ENCODE measurements at regions not wholly inside any gene's neighbourhood (a gene's known extent, or its start where the extent isn't known, plus 50 kb on each side); places are given as distances from the start of the nearest gene placed in this dataset.

DNA sequence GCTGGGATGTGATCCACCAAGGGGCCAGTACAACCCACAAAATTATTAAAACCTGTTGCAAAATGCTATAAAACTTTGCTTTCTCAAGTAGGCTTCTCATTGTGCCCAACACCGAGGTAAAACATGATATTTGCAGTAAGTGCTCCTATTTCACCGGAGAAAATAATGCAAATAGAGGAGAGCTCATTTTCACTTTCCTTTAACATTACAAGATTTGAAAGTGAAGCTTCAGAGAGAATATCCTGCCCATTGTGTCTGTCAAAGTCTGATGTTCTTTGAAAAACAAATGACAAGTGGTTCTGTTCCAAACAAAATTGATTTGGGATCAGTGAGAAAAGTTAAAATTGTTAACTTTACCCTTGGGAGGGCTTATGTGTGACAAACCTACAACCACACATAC is 287.1 kb downstream of the KCNN2 start:
- DNase-seq: no peak

DNA sequence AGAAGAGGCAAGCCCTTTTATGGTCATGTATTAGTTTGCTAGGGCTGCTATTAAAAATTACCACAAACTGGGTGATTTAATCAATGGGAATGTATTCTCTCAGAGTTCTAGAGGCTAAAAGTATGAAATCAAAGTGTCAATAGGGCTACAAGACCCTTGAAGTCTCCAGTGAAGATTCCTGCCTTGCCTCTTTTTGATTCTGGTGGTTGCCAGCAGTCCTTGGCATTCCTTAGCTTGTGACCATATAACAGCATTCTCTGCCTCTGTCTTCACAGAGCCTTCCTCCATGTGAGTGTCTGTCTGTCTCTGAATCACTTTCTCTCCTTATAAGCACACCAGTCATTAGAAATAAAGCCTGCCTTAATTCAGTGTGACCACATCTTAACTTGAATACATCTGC is 282.7 kb downstream of the KCNN2 start:
- DNase-seq: no peak

GRCh38 chr5:114636271-114636670 is 274.4 kb downstream of the KCNN2 start:
- no peak for DNase-seq

DNA sequence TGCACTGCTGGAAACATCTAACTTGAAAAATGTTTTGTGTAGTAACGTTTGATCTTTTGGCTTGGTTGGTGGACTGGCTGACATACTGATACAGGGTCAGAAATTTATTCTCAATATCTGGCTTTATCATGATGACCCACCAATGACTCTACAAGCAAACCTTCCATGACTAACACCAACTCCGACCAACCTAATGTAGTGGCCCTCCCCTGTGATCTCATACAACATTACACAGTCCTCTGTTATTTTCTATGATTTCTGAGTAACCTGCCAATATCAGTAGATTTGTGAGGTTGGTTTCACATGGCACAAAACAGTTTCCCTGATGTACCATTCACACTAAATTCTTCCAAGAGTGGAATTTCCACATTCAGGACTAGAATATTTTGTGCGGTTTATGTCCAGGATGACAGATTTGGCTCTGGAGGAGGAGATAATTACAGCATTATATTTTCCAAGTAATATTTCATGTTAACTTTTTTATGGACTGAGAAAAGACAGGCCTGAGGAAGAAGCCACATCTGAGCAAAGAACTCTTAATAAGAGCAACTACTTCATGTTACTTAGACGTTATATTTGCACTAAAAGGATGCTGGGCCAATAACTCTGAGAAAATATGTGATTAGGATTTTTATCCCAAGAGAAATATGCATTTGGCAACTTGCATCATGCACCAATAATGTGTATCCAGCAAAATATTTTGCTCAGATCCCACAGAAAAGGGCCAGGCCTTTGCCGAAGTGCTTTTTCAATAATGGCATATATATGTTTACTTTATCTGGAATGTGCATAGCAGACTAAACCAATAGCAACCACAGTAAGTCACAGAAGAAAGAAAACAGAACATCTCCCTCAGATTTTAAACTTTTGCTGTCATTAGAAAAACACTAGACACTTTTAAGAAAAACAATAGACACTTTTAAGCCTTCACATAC is 273.4 kb downstream of the KCNN2 start:
- no peak for DNase-seq

DNA sequence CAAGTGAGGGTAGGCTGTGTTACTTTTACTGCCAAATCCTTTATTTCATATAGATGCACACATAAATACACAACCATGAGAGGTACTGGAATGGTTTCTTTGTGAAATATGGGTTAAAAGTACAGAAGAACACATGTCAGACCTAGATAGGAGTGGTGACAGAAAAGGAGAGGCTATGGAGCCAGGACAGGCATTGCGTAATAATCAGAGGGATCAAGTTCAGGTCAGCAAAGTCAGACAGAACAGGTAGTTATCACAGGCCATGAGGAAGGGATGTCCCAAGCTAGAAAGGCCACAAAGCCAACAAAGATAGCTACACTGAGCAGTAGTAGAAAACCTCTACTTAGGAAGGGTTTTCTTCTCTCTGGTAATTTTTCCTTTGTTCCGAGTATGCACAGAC is 272.6 kb downstream of the KCNN2 start:
- DNase-seq: no peak

DNA sequence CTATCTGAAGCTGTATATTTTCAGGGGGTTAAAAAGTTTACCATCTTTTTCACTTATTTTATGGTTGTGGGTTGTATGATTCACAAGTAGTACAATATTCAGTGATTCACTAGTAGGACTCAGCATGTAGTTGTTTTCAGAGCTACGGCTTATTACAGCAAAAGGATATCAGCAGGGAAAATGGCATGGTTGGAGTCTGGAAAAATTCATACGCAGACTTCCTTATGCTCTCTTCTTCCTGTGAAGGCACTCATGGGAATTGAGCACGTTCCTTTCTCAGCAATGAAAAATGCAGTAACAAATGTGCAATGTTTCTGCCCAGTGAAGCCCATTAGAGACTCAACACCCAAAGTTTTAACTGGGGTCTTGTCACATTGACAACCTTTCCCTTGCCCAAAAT is 250.5 kb downstream of the KCNN2 start:
- no peak for DNase-seq

DNA sequence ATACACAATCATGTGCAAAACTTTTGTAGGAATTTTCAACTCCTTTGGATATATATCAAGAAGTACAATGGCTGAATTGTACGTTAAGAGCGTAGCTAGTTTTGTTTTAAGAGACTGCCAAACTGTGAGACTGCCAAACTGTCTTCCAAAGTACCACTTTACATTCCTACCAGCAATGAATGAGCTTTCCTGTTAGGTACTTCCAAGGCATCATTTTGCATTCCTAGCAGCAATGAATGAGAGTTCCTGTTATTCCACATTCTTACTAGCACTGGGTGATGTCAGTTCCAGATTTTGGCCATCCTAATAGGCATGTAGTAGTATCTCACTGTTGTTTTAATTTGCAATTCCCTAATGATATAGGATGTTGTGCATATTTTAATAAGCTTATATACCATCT is 219.3 kb downstream of the KCNN2 start:
- DNase-seq: no peak

DNA sequence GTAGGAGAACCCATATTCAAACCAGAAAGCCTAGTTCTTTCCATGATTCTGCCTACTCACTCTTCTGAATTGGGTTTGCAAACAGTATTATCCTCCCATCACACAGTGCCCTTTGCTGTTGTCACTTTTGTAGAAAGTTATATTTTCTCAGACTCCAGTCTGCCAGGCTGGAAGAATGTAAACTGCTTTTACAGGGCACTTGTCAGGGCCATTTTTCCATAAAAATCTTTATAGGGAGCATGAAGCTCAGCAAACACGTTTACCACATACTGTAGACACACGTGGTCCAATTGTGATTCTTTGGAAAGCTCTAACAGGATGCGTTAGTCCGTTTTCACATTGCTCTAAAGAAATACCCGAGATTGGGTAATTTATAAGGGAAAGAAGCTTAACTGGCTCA is 204.0 kb downstream of the KCNN2 start:
- DNase-seq: no peak

DNA sequence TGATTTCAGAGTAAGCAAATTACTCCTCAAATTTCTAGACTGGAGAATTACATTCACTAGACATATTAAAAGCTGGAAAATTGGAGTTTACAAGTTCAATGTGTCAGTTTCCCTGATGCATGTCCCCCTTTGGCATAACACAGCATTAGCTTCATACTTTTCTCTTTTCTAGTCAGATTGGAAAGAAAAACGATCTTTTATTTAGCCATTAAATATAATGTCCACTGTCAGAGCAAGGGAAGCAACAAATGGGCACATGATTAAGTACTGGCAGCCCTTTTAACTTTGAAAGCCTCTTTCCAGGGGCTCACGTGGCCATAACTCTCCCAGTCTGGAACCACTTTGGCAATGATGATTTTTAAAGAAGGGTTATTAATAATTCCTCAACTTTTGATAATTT is 203.3 kb downstream of the KCNN2 start:
- DNase-seq: no peak

DNA sequence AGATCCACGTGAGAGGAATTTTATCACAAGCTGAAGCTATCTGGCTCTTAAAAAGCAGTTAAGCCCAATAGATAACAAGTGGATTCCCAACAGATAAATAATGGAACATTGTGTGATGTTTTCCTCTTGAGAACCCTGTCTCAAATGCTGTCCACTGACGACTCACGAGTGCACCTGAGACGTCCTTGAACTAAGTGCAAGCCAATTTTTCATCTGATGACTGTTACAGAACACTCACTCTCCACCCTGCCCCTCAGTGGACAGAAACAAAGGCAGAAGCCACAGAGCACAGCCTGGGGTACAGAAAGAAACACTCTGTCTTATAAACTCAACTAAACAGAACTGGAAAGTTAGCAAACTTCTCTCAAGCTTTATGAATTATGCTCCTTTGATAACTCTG is 199.5 kb downstream of the KCNN2 start:
- no peak for DNase-seq

Data from NCI-H524 (cell line).